Loucy (cell line): ENCODE measurements at regions not wholly inside any gene's neighbourhood (a gene's known extent, or its start where the extent isn't known, plus 50 kb on each side); places are given as distances from the start of the nearest gene placed in this dataset.

Experiments used
- H2AFZ ChIP-seq: fragments of 200-600 bp; sonication (generic); 2 replicates; pipeline ENCODE4 v1.6.0; 2016; ENCODE audit warnings: antibody characterized with exemption, mild to moderate bottlenecking, low read length, moderate library complexity
- H3F3A ChIP-seq: fragments of 200-600 bp; 2 replicates; pipeline ENCODE4 v1.6.0; 2016; ENCODE audit warnings: antibody characterized with exemption, low read depth, mild to moderate bottlenecking
- H3K27me3 ChIP-seq: fragments of 200-600 bp; sonication (generic); 2 replicates; pipeline ENCODE4 v1.6.1; 2014; ENCODE audit warnings: low read length, mild to moderate bottlenecking; ENCODE audit not compliant: insufficient read depth, poor library complexity, severe bottlenecking
- H3K36me3 ChIP-seq: fragments of 200-600 bp; sonication (generic); 2 replicates; pipeline ENCODE4 v1.6.1; 2016; ENCODE audit warnings: low read length; ENCODE audit not compliant: insufficient read depth
- H3K4me1 ChIP-seq: fragments of 200-600 bp; sonication (generic); 2 replicates; pipeline ENCODE4 v1.5.1; 2014; ENCODE audit warnings: low read length, mild to moderate bottlenecking; ENCODE audit not compliant: insufficient read depth, poor library complexity, severe bottlenecking
- H3K4me2 ChIP-seq: fragments of 200-600 bp; sonication (generic); 2 replicates; pipeline ENCODE4 v1.6.0; 2014; ENCODE audit warnings: antibody characterized with exemption, low read length, low read depth, mild to moderate bottlenecking; ENCODE audit not compliant: poor library complexity, severe bottlenecking
- H3K4me3 ChIP-seq: fragments of 200-600 bp; sonication (generic); 2 replicates; pipeline ENCODE4 v1.5.1; 2014; ENCODE audit warnings: low read length, mild to moderate bottlenecking, mixed read lengths; ENCODE audit not compliant: poor library complexity, severe bottlenecking
- H3K79me2 ChIP-seq: fragments of 200-600 bp; sonication (generic); 2 replicates; pipeline ENCODE4 v1.6.1; 2014; ENCODE audit warnings: low read length; ENCODE audit not compliant: insufficient read depth
- H3K9ac ChIP-seq: fragments of 200-600 bp; sonication (generic); 2 replicates; pipeline ENCODE4 v1.6.0; 2014; ENCODE audit warnings: mild to moderate bottlenecking, low read depth, low read length, moderate library complexity; ENCODE audit not compliant: poor library complexity, severe bottlenecking
- H3K9me2 ChIP-seq: fragments of 200-600 bp; sonication (generic); replicated peaks from 2 replicates; pipeline ENCODE4 v1.6.1; 2016; ENCODE audit warnings: low read depth, low read length, mixed read lengths
- H3K9me3 ChIP-seq: fragments of 200-600 bp; sonication (generic); 2 replicates; pipeline ENCODE4 v1.6.1; 2014; ENCODE audit warnings: mild to moderate bottlenecking, antibody characterized with exemption, low read length, low read depth; ENCODE audit not compliant: insufficient read depth
- H4K20me1 ChIP-seq: fragments of 200-600 bp; sonication (generic); 2 replicates; pipeline ENCODE4 v1.6.0; 2014; ENCODE audit warnings: antibody characterized with exemption, low read length, mild to moderate bottlenecking; ENCODE audit not compliant: insufficient read depth, poor library complexity, severe bottlenecking
- CTCF ChIP-seq: fragments of 200-600 bp; sonication (generic); conservative IDR thresholded peaks from 2 replicates; pipeline ENCODE4 v1.5.1; 2014; ENCODE audit warnings: mild to moderate bottlenecking, antibody characterized with exemption, low read length
- EZH2phosphoT487 ChIP-seq: fragments of 200-600 bp; IDR thresholded peaks from 2 replicates; pipeline ENCODE4 v1.6.1; 2018; ENCODE audit warnings: antibody characterized with exemption, mild to moderate bottlenecking, moderate library complexity, borderline replicate concordance

- H3K27me3 ChIP-seq = no peaks in the 10 kb centered on the region
- H4K20me1 ChIP-seq = no peaks in the 10 kb centered on the region
- no peak for TF ChIP-seq CTCF
- TF ChIP-seq EZH2phosphoT487 = no peak
- no peaks in the 10 kb centered on the region for H3F3A ChIP-seq
- 0 out of 2 replicates have a peak, but pooled peaks cover 7% of the 10 kb centered on the region for H3K9me3 ChIP-seq
- no peak overlapping the region for H3K4me3 ChIP-seq
- H3K79me2 ChIP-seq = no peaks in the 10 kb centered on the region
- no peak overlapping the region for H3K9ac ChIP-seq
- no peaks in the 10 kb centered on the region for H3K36me3 ChIP-seq
- H3K9me2 ChIP-seq = no peaks in the 10 kb centered on the region
- H2AFZ ChIP-seq = no peak overlapping the region
- H3K4me2 ChIP-seq = no peak overlapping the region
- no peaks in the 10 kb centered on the region for H3K4me1 ChIP-seq
Measured at GRCh38 chr2:190820416-190820815, 60.2 kb upstream of the GLS start.

GRCh38 chr2:190822043-190822442 lies 58.6 kb upstream of the GLS start:
- Histone ChIP-seq H3K9me2 (no peaks in the 10 kb centered on the region), H2AFZ (no peak overlapping the region), H3K4me2 (no peak overlapping the region), H3K79me2 (no peaks in the 10 kb centered on the region), H3K9me3 (0 out of 2 replicates have a peak, but pooled peaks cover 5% of the 10 kb centered on the region), H3K27me3 (no peaks in the 10 kb centered on the region), H4K20me1 (no peaks in the 10 kb centered on the region), H3K9ac (no peak overlapping the region), H3K36me3 (no peaks in the 10 kb centered on the region), H3K4me1 (no peaks in the 10 kb centered on the region), H3K4me3 (no peak overlapping the region), H3F3A (no peaks in the 10 kb centered on the region)
- TF ChIP-seq EZH2phosphoT487 (no peak), CTCF (no peak)

DNA sequence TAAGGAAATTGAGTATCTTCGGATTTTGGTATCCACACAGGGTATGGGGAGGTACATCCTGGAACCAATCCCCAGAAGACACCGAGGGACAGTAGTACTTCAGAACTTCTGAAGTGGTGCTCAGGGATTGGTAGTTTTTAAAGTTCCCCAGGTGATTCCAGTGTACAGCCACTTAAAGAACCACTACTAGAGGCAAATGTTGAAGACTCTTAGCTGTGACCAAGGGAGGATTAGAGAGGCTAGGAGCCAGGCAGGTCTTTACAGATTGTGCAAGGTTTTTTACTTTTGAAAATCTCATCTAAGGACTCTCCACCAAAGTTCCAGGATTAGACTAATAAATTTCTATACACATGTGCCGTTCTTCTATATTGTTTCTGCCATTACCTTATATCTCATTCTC lies 52.9 kb upstream of the GLS start:
- Histone ChIP-seq H4K20me1 (no peaks in the 10 kb centered on the region), H2AFZ (no peak overlapping the region), H3K4me3 (no peak overlapping the region), H3F3A (no peaks in the 10 kb centered on the region), H3K79me2 (no peaks in the 10 kb centered on the region), H3K9me3 (no peaks in the 10 kb centered on the region), H3K9ac (no peak overlapping the region), H3K27me3 (no peaks in the 10 kb centered on the region), H3K4me1 (no peaks in the 10 kb centered on the region), H3K4me2 (no peak overlapping the region), H3K36me3 (no peaks in the 10 kb centered on the region), H3K9me2 (no peaks in the 10 kb centered on the region)
- TF ChIP-seq CTCF (no peak), EZH2phosphoT487 (no peak)
